Natural killer cell (primary cell): ENCODE measurements at regions not wholly inside any gene's neighbourhood (a gene's known extent, or its start where the extent isn't known, plus 50 kb on each side); places are given as distances from the start of the nearest gene placed in this dataset.

Experiments used
- ATAC-seq, 3 donors: fragments of 150-1000 bp in 2 of 3; fragments of 200-7000 bp in 1 of 3; cut with Tn5 transposase; 1 replicate in 1 of 3; 2 replicates in 2 of 3; pipeline ENCODE4 v1.10.0; 2021; ENCODE audit warnings: mild to moderate bottlenecking in 2 of 3, moderate library complexity in 2 of 3
- DNase-seq, 2 donors: peaks; one replicate each; pipeline versions ENCODE4 v3.0.0 to v3.0.0-alpha.2; 2013 to 2021; ENCODE audit warnings: mixed read lengths in 1 of 2
- H3K27ac ChIP-seq: one replicate; pipeline ENCODE4 v1.5.1; 2013; ENCODE audit warnings: mild to moderate bottlenecking, low read length
- H3K27me3 ChIP-seq: one replicate; pipeline ENCODE4 v1.6.1; 2013; ENCODE audit warnings: low read length; ENCODE audit not compliant: control insufficient read depth, insufficient read depth
- H3K36me3 ChIP-seq: one replicate; pipeline ENCODE4 v1.6.1; 2013; ENCODE audit warnings: low read length; ENCODE audit not compliant: control insufficient read depth, insufficient read depth
- H3K4me1 ChIP-seq: one replicate; pipeline ENCODE4 v1.6.1; 2013; ENCODE audit warnings: low read length; ENCODE audit not compliant: control insufficient read depth, insufficient read depth
- H3K4me3 ChIP-seq: one replicate; pipeline ENCODE4 v1.5.1; 2013; ENCODE audit warnings: low read length
- H3K9me3 ChIP-seq: one replicate; pipeline ENCODE4 v1.6.1; 2013; ENCODE audit warnings: low read length; ENCODE audit not compliant: control insufficient read depth, insufficient read depth
- H3K27ac Mint-ChIP-seq, 2 donors: one replicate each; pipeline ENCODE4 v1.8.0; 2022; ENCODE audit warnings: mild to moderate bottlenecking in 2 of 2, mixed read lengths in 2 of 2, moderate library complexity in 1 of 2
- H3K27me3 Mint-ChIP-seq, 2 donors: one replicate each; pipeline ENCODE4 v1.8.0; 2022; ENCODE audit warnings: low read depth in 2 of 2, mixed read lengths in 2 of 2
- H3K36me3 Mint-ChIP-seq: one replicate; pipeline ENCODE4 v1.8.0; 2022; ENCODE audit warnings: mixed read lengths
- H3K4me1 Mint-ChIP-seq, 2 donors: one replicate each; pipeline ENCODE4 v1.8.0; 2022; ENCODE audit warnings: mixed read lengths in 2 of 2
- H3K4me3 Mint-ChIP-seq: one replicate; pipeline ENCODE4 v1.8.0; 2022; ENCODE audit warnings: mild to moderate bottlenecking, moderate library complexity, mixed read lengths
- H3K9me3 Mint-ChIP-seq, 2 donors: one replicate each; pipeline ENCODE4 v1.8.0; 2022; ENCODE audit warnings: mixed read lengths in 2 of 2
- WGBS: methylation state at CpG from one replicate; pipeline ENCODE4 v1.1.7; 2013; ENCODE audit warnings: missing lambda C conversion rate; ENCODE audit not compliant: insufficient coverage; 5-methylcytosine and 5-hydroxymethylcytosine counted together
- intact Hi-C: fragments of 100-400 bp; cut with micrococcal nuclease; formaldehyde crosslinking; loops from one replicate; pipeline ENCODE4 v1.14.2; 2022
- TF ChIP-seq, protein P1 (sequence below): fragments of 200-600 bp; IDR thresholded peaks from one replicate; pipeline ENCODE4 v1.8.0; 2022; ENCODE audit warnings: antibody characterized with exemption

DNA sequence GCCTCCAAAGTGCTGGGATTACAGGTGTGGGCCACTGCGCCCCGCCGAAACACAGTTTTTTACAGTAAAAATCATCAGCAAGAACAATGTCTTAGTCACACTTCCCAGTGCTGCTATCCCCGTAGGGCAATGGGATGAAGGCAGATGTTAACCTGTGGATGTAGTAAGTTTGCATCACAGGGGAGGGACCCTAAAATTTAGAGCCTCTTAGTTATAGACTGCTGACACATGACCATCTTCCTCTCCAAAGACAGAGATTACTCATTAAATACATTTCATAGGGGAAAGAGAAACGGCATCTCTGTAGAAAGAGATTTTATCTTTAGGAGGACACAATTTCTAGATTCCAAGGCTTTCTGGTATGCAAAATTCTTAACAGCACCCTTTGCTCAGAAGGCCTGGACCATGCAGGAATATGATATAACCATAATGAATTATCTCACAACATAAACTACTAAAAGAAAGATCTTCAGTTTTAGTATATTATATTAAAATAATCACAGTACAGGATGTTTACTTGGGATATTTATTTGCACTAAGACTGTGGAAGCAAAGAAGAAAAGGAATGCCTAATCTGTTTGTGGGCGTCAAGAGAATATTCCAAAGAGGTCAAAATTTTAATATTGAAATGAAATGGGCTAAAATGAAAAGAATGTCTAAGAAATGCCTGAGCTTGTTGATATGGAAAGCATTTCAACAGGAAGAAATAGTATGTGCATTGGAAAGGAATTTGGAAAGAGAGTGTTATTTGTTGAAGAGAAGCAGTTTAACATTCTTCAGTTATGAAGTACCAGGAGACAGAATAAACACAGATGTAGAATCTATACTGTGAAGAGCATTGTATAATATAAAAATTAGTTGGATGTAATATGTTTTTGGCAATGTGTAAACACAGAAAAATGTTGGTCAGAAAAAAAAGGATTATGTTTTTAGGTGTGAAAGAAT lies 1228.3 kb upstream of the CHAC2 start:
- no peaks in the 10 kb centered on the region for H3K4me1 ChIP-seq
- no peak overlapping the region for H3K4me3 ChIP-seq
- WGBS: no CpG with 5 or more reads among the region's 6 CpGs
- no peak for DNase-seq
- Mint-ChIP-seq H3K4me1 (no peaks in the 10 kb centered on the region), H3K27me3 (no peaks in the 10 kb centered on the region), H3K27ac (no peak overlapping the region), H3K4me3 (no peak overlapping the region), H3K9me3 (peaks cover 7 to 17% of the 10 kb centered on the region in 2 donors), H3K36me3 (no peaks in the 10 kb centered on the region)
- no peak for ATAC-seq
- intact Hi-C loops: no loop called here
- H3K27ac ChIP-seq: no peak overlapping the region
- H3K9me3 ChIP-seq: peaks cover 9% of the 10 kb centered on the region
- TF ChIP-seq, protein P1, sequence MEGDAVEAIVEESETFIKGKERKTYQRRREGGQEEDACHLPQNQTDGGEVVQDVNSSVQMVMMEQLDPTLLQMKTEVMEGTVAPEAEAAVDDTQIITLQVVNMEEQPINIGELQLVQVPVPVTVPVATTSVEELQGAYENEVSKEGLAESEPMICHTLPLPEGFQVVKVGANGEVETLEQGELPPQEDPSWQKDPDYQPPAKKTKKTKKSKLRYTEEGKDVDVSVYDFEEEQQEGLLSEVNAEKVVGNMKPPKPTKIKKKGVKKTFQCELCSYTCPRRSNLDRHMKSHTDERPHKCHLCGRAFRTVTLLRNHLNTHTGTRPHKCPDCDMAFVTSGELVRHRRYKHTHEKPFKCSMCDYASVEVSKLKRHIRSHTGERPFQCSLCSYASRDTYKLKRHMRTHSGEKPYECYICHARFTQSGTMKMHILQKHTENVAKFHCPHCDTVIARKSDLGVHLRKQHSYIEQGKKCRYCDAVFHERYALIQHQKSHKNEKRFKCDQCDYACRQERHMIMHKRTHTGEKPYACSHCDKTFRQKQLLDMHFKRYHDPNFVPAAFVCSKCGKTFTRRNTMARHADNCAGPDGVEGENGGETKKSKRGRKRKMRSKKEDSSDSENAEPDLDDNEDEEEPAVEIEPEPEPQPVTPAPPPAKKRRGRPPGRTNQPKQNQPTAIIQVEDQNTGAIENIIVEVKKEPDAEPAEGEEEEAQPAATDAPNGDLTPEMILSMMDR: no peak
- no peaks in the 10 kb centered on the region for H3K36me3 ChIP-seq
- no peaks in the 10 kb centered on the region for H3K27me3 ChIP-seq

- Mint-ChIP-seq H3K36me3 (no peaks in the 10 kb centered on the region), H3K4me1 (no peaks in the 10 kb centered on the region), H3K4me3 (no peak overlapping the region), H3K9me3 (peaks cover 3 to 13% of the 10 kb centered on the region in 2 donors), H3K27me3 (no peaks in the 10 kb centered on the region), H3K27ac (no peak overlapping the region)
- intact Hi-C loops: no loop called here
- DNase-seq (no peak), ATAC-seq (no peak)
- no peaks in the 10 kb centered on the region for H3K36me3 ChIP-seq
- TF ChIP-seq, protein P1: no peak
- no CpG with 5 or more reads among the region's 1 CpG for WGBS
- no peak overlapping the region for H3K27ac ChIP-seq
- H3K9me3 ChIP-seq: peaks cover 7% of the 10 kb centered on the region
- no peak overlapping the region for H3K4me3 ChIP-seq
- no peaks in the 10 kb centered on the region for H3K27me3 ChIP-seq
- H3K4me1 ChIP-seq: no peaks in the 10 kb centered on the region
Observed at GRCh38 chr2:52537588-52537987, 1230.0 kb upstream of the CHAC2 start.

- no peak for ATAC-seq
- H3K27ac Mint-ChIP-seq: no peak overlapping the region
- Histone ChIP-seq H3K4me3 (no peak overlapping the region), H3K36me3 (no peaks in the 10 kb centered on the region), H3K27me3 (no peaks in the 10 kb centered on the region), H3K27ac (no peak overlapping the region), H3K9me3 (peaks cover 1% of the 10 kb centered on the region), H3K4me1 (no peaks in the 10 kb centered on the region)
- TF ChIP-seq, protein P1: no peak
- no CpG with 5 or more reads among the region's 3 CpGs for WGBS
- no peaks in the 10 kb centered on the region for H3K27me3 Mint-ChIP-seq
- no peak for DNase-seq
- H3K9me3 Mint-ChIP-seq: peaks cover 3 to 12% of the 10 kb centered on the region in 2 donors
- H3K4me3 Mint-ChIP-seq: no peak overlapping the region
- H3K4me1 Mint-ChIP-seq: no peaks in the 10 kb centered on the region
- H3K36me3 Mint-ChIP-seq: no peaks in the 10 kb centered on the region
- intact Hi-C loops: no loop called here
Observed at GRCh38 chr2:52536929-52537460, 1230.6 kb upstream of the CHAC2 start.
